ENCODE measurements at regions not wholly inside any gene's neighbourhood (a gene's known extent, or its start where the extent isn't known, plus 50 kb on each side); places are given as distances from the start of the nearest gene placed in this dataset.

DNA sequence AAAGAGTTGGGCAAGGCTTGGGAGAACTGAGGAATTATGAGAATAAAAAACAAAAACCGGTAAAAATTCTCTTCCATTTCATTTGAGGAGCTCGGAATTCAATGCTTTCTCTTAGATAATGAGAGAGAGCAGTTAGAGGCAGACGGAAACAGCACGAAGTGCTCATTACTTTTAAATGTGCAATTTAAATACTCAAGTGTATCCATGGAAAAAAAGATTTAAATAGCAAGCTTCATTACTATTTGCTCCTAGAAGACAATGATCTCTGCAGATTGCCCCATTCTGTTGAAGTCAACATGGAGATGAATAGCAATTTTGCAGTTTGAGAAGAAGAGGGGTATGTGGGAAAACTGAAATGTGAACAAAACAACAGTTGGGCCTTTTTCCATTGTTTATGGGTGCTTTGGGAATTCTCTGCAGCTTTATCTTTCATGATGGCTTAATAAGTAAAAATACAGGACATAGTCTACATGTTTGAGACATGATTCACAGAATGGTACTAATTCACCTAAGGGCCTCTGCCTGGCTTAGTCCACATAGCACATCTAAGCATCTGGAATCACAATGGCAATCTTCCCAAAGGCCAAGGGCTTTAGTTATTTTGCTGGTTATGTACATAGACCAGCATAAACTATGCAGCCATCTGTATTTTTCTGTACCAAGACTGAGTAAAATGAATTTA lies 512.7 kb upstream of the FAT1 start:
- Histone ChIP-seq H3K4me3 (ENCODE audit: low read depth, low read length) (no peak overlapping the region), H3K36me3 (ENCODE audit: control insufficient read depth in 2 of 2, insufficient read depth in 1 of 2, low read length in 2 of 2) (no peaks in the 10 kb centered on the region), H3K27ac (ENCODE audit: extremely low read depth, low read depth, low read length) (no peak overlapping the region), H3K4me1 (ENCODE audit: control insufficient read depth, insufficient read depth, low read length) (no peaks in the 10 kb centered on the region), H3K9me3 (ENCODE audit: control insufficient read depth, insufficient read depth, low read depth, low read length) (no peaks in the 10 kb centered on the region)
- TF ChIP-seq ZXDB (tag by site-specific recombination; IDR thresholded peaks at IDR 0.05): no peak
- POLR2A ChIA-PET: no interaction called here
- CTCF ChIA-PET: no interaction called here

DNA sequence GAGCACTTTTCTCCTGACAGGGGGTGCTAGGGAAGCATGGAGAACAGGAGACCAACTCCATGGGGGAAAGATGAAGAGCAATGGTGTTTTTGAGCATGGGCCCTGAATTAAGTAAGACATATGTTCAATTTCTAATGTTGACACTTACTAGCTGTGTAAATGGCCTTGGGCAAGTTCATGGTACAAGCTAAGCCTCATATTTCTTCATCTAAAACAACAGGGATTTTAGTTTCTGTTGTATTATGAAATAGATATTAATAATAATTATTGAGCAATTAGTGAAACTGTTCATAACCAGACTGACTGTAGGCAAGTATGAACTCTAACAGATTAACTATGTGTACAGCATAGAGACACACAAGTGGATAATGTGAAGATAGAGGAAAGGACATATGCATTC lies 515.0 kb upstream of the FAT1 start:
- ChIA-PET CTCF (no interaction called here), POLR2A (no interaction called here)
- TF ChIP-seq, protein P1, sequence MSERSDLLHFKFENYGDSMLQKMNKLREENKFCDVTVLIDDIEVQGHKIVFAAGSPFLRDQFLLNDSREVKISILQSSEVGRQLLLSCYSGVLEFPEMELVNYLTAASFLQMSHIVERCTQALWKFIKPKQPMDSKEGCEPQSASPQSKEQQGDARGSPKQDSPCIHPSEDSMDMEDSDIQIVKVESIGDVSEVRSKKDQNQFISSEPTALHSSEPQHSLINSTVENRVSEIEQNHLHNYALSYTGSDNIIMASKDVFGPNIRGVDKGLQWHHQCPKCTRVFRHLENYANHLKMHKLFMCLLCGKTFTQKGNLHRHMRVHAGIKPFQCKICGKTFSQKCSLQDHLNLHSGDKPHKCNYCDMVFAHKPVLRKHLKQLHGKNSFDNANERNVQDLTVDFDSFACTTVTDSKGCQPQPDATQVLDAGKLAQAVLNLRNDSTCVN (tag by site-specific recombination; optimal IDR thresholded peaks at IDR 0.05): no peak
- TF ChIP-seq SP7 (tag by site-specific recombination; IDR thresholded peaks at IDR 0.05) (no peak), ZNF133 (tag by site-specific recombination; IDR thresholded peaks at IDR 0.05) (no peak), ZNF19 (tag by site-specific recombination; IDR thresholded peaks at IDR 0.05; ENCODE audit: low read depth) (no peak), ZNF792 (tag by site-specific recombination; IDR thresholded peaks at IDR 0.05) (no peak)
- H3K36me3 ChIP-seq (ENCODE audit: control insufficient read depth in 2 of 2, insufficient read depth in 1 of 2, low read length in 2 of 2): no peaks in the 10 kb centered on the region
- H3K27ac ChIP-seq (ENCODE audit: extremely low read depth, low read depth, low read length): no peak overlapping the region
- H3K4me1 ChIP-seq (ENCODE audit: control insufficient read depth, insufficient read depth, low read length): no peaks in the 10 kb centered on the region
- no peaks in the 10 kb centered on the region for H3K9me3 ChIP-seq (ENCODE audit: control insufficient read depth, insufficient read depth, low read depth, low read length)
- no peak overlapping the region for H3K4me3 ChIP-seq (ENCODE audit: low read depth, low read length)

- Histone ChIP-seq H3K4me3 (ENCODE audit: low read depth, low read length) (no peak overlapping the region), H3K4me1 (ENCODE audit: control insufficient read depth, insufficient read depth, low read length) (no peaks in the 10 kb centered on the region), H3K9me3 (ENCODE audit: control insufficient read depth, insufficient read depth, low read depth, low read length) (no peaks in the 10 kb centered on the region), H3K27ac (ENCODE audit: extremely low read depth, low read depth, low read length) (no peak overlapping the region), H3K36me3 (ENCODE audit: control insufficient read depth in 2 of 2, insufficient read depth in 1 of 2, low read length in 2 of 2) (no peaks in the 10 kb centered on the region)
- ChIA-PET POLR2A (no interaction called here), CTCF (no interaction called here)
- TF ChIP-seq, protein P2, sequence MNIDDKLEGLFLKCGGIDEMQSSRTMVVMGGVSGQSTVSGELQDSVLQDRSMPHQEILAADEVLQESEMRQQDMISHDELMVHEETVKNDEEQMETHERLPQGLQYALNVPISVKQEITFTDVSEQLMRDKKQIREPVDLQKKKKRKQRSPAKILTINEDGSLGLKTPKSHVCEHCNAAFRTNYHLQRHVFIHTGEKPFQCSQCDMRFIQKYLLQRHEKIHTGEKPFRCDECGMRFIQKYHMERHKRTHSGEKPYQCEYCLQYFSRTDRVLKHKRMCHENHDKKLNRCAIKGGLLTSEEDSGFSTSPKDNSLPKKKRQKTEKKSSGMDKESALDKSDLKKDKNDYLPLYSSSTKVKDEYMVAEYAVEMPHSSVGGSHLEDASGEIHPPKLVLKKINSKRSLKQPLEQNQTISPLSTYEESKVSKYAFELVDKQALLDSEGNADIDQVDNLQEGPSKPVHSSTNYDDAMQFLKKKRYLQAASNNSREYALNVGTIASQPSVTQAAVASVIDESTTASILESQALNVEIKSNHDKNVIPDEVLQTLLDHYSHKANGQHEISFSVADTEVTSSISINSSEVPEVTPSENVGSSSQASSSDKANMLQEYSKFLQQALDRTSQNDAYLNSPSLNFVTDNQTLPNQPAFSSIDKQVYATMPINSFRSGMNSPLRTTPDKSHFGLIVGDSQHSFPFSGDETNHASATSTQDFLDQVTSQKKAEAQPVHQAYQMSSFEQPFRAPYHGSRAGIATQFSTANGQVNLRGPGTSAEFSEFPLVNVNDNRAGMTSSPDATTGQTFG (tag by site-specific recombination; IDR thresholded peaks at IDR 0.05; ENCODE audit: borderline replicate concordance): no peak
- TF ChIP-seq ZNF404 (tag by site-specific recombination; IDR thresholded peaks at IDR 0.05): no peak
- no peak for TF ChIP-seq ZNF354C (tag by site-specific recombination; IDR thresholded peaks at IDR 0.05; ENCODE audit: borderline replicate concordance, low read depth)
- no peak for TF ChIP-seq ZNF664 (tag by site-specific recombination; IDR thresholded peaks at IDR 0.05)
- TF ChIP-seq ZNF488 (tag by site-specific recombination; IDR thresholded peaks at IDR 0.05): no peak
- no peak for TF ChIP-seq PRDM1 (tag by site-specific recombination; IDR thresholded peaks at IDR 0.05)
- TF ChIP-seq ZNF501 (tag by site-specific recombination; IDR thresholded peaks at IDR 0.05): no peak
- TF ChIP-seq ZNF214 (tag by site-specific recombination; IDR thresholded peaks at IDR 0.05; ENCODE audit: borderline replicate concordance): no peak
- no peak for TF ChIP-seq ZNF112 (tag by site-specific recombination; IDR thresholded peaks at IDR 0.05)
- TF ChIP-seq, protein P3, sequence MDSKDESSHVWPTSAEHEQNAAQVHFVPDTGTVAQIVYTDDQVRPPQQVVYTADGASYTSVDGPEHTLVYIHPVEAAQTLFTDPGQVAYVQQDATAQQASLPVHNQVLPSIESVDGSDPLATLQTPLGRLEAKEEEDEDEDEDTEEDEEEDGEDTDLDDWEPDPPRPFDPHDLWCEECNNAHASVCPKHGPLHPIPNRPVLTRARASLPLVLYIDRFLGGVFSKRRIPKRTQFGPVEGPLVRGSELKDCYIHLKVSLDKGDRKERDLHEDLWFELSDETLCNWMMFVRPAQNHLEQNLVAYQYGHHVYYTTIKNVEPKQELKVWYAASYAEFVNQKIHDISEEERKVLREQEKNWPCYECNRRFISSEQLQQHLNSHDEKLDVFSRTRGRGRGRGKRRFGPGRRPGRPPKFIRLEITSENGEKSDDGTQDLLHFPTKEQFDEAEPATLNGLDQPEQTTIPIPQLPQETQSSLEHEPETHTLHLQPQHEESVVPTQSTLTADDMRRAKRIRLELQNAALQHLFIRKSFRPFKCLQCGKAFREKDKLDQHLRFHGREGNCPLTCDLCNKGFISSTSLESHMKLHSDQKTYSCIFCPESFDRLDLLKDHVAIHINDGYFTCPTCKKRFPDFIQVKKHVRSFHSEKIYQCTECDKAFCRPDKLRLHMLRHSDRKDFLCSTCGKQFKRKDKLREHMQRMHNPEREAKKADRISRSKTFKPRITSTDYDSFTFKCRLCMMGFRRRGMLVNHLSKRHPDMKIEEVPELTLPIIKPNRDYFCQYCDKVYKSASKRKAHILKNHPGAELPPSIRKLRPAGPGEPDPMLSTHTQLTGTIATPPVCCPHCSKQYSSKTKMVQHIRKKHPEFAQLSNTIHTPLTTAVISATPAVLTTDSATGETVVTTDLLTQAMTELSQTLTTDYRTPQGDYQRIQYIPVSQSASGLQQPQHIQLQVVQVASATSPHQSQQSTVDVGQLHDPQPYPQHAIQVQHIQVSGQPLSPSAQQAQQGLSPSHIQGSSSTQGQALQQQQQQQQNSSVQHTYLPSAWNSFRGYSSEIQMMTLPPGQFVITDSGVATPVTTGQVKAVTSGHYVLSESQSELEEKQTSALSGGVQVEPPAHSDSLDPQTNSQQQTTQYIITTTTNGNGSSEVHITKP (tag by site-specific recombination; IDR thresholded peaks at IDR 0.05): no peak
Observed at GRCh38 chr4:187251896-187252295, 528.2 kb upstream of the FAT1 start.

Measured in HEK293 (cell line).